ENCODE measurements at regions not wholly inside any gene's neighbourhood (a gene's known extent, or its start where the extent isn't known, plus 50 kb on each side); places are given as distances from the start of the nearest gene placed in this dataset.

DNA sequence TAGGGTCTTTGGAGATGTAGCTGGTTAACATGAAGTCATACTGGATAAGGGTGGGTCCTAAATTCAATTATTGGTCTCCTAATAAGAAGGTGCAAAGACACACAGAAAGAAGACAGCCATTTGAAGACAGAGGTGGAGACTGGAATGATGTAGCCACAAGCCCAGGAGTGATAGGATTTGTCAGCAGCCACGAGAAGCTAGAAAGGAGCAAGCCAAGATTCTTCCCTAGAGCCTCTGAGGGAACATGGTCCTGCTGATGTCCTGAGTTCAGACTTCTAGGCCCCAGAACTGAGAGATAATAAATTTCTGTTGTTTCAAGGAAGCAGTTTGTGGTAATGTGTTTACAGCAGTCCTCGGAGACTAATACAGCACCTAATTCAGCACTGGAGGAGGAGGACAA, 203.3 kb upstream of the SRRM4 start:
- TF ChIP-seq, protein P1, sequence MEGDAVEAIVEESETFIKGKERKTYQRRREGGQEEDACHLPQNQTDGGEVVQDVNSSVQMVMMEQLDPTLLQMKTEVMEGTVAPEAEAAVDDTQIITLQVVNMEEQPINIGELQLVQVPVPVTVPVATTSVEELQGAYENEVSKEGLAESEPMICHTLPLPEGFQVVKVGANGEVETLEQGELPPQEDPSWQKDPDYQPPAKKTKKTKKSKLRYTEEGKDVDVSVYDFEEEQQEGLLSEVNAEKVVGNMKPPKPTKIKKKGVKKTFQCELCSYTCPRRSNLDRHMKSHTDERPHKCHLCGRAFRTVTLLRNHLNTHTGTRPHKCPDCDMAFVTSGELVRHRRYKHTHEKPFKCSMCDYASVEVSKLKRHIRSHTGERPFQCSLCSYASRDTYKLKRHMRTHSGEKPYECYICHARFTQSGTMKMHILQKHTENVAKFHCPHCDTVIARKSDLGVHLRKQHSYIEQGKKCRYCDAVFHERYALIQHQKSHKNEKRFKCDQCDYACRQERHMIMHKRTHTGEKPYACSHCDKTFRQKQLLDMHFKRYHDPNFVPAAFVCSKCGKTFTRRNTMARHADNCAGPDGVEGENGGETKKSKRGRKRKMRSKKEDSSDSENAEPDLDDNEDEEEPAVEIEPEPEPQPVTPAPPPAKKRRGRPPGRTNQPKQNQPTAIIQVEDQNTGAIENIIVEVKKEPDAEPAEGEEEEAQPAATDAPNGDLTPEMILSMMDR (conservative IDR thresholded peaks at IDR 0.05; ENCODE audit: low read length) = no peak
- TF ChIP-seq EZH2phosphoT487 (IDR thresholded peaks at IDR 0.05; ENCODE audit: borderline replicate concordance) = no peak
